Lower lobe of right lung (tissue), 2 donors: ENCODE measurements at regions not wholly inside any gene's neighbourhood (a gene's known extent, or its start where the extent isn't known, plus 50 kb on each side); places are given as distances from the start of the nearest gene placed in this dataset.

Experiments
- ATAC-seq, 2 donors: fragments of 200-7000 bp; cut with Tn5 transposase; one replicate each; pipeline ENCODE4 v1.9.1; 2020 to 2022; ENCODE audit warnings: mild to moderate bottlenecking in 2 of 2, moderate library complexity in 2 of 2
- DNase-seq: peaks from one replicate; pipeline ENCODE4 v3.0.0-alpha.2; 2020
- H3K27ac ChIP-seq: fragments of 200-600 bp; one replicate; pipeline ENCODE4 v1.8.0; 2022
- H3K27me3 ChIP-seq: fragments of 200-600 bp; one replicate; pipeline ENCODE4 v1.8.0; 2022; ENCODE audit warnings: low read depth
- H3K36me3 ChIP-seq: fragments of 200-600 bp; one replicate; pipeline ENCODE4 v1.8.0; 2022; ENCODE audit warnings: mild to moderate bottlenecking
- H3K4me1 ChIP-seq: fragments of 200-600 bp; one replicate; pipeline ENCODE4 v1.8.0; 2022
- H3K4me3 ChIP-seq: fragments of 200-600 bp; one replicate; pipeline ENCODE4 v1.8.0; 2022; ENCODE audit warnings: mild to moderate bottlenecking
- H3K9me3 ChIP-seq: fragments of 200-600 bp; one replicate; pipeline ENCODE4 v1.8.0; 2022
- CTCF ChIP-seq: fragments of 200-600 bp; IDR thresholded peaks from one replicate; pipeline ENCODE4 v1.8.0; 2022; ENCODE audit warnings: antibody characterized with exemption, mild to moderate bottlenecking
- intact Hi-C: fragments of 100-400 bp; cut with DNase I; formaldehyde crosslinking; loops from one replicate; pipeline ENCODE4 v1.11.0; 2022
- donor health status: DM: no; HTN: yes; CAD: no; lungs with severe emphysema.

- TF ChIP-seq CTCF, result no peak
- Histone ChIP-seq H3K4me1 (no peaks in the 10 kb centered on the region), H3K27me3 (no peaks in the 10 kb centered on the region), H3K9me3 (no peaks in the 10 kb centered on the region), H3K27ac (no peak overlapping the region), H3K4me3 (no peak overlapping the region), H3K36me3 (no peaks in the 10 kb centered on the region)
- ATAC-seq, result no peak
- DNase-seq, result no peak
- intact Hi-C loops, result no loop called here
Observed at GRCh38 chr9:12930906-12931305, 156.1 kb downstream of the LURAP1L start.

- H3K36me3 ChIP-seq, result no peaks in the 10 kb centered on the region
- no peaks in the 10 kb centered on the region for H3K27me3 ChIP-seq
- DNase-seq, result no peak
- intact Hi-C loops, result no loop called here
- no peak overlapping the region for H3K4me3 ChIP-seq
- no peak for TF ChIP-seq CTCF
- no peaks in the 10 kb centered on the region for H3K9me3 ChIP-seq
- no peak overlapping the region for H3K27ac ChIP-seq
- H3K4me1 ChIP-seq, result no peaks in the 10 kb centered on the region
- ATAC-seq, result no peak
Observed at GRCh38 chr9:12933957-12934356, 159.1 kb downstream of the LURAP1L start.

- intact Hi-C loops, result no loop called here
- no peaks in the 10 kb centered on the region for H3K9me3 ChIP-seq
- ATAC-seq, result no peak
Observed at GRCh38 chr9:12934545-12935272, 159.9 kb downstream of the LURAP1L start.

GRCh38 chr9:12935714-12936113 is 160.9 kb downstream of the LURAP1L start:
- H3K4me1 ChIP-seq, result no peaks in the 10 kb centered on the region
- H3K27ac ChIP-seq, result no peak overlapping the region
- intact Hi-C loops, result no loop called here
- ATAC-seq, result peak; percentile 45 to 68
- TF ChIP-seq CTCF, result no peak
- no peaks in the 10 kb centered on the region for H3K27me3 ChIP-seq
- no peak for DNase-seq
- H3K9me3 ChIP-seq, result no peaks in the 10 kb centered on the region
- no peaks in the 10 kb centered on the region for H3K36me3 ChIP-seq
- H3K4me3 ChIP-seq, result no peak overlapping the region

More at GRCh38 chr9:12934545-12935272, 159.9 kb downstream of the LURAP1L start:
- Histone ChIP-seq H3K27ac (no peak overlapping the region), H3K4me1 (no peaks in the 10 kb centered on the region), H3K27me3 (no peaks in the 10 kb centered on the region), H3K36me3 (no peaks in the 10 kb centered on the region), H3K4me3 (no peak overlapping the region)
- no peak for DNase-seq
- no peak for TF ChIP-seq CTCF

GRCh38 chr9:12954441-12954840 is 179.6 kb downstream of the LURAP1L start:
- DNase-seq (no peak), ATAC-seq (no peak)
- intact Hi-C loops, result no loop called here
- no peaks in the 10 kb centered on the region for H3K4me1 ChIP-seq
- H3K27me3 ChIP-seq, result no peaks in the 10 kb centered on the region
- no peak overlapping the region for H3K27ac ChIP-seq
- H3K9me3 ChIP-seq, result peaks cover 7% of the 10 kb centered on the region
- H3K36me3 ChIP-seq, result no peaks in the 10 kb centered on the region
- no peak overlapping the region for H3K4me3 ChIP-seq
- no peak for TF ChIP-seq CTCF
